T1000 (cell line): ENCODE measurements at regions not wholly inside any gene's neighbourhood (a gene's known extent, or its start where the extent isn't known, plus 50 kb on each side); places are given as distances from the start of the nearest gene placed in this dataset.
"Not testable (repeated sequence)": the region's sequence is repeated elsewhere in the genome, so short reads cannot be mapped to it uniquely, and the experiment has no call there.

Experiments used
- DNase-seq: peaks from one replicate; lab custom pipeline; 2025; ENCODE audit warnings: mixed read lengths; lab: John Stamatoyannopoulos, UW

- no peak for DNase-seq
Measured at GRCh38 chr18:44543387-44543786, 137.3 kb upstream of the SETBP1 start.

GRCh38 chr18:44545359-44545985 is 135.2 kb upstream of the SETBP1 start:
- no peak for DNase-seq

- DNase-seq = no peak
Measured at GRCh38 chr18:44546954-44547353, 133.7 kb upstream of the SETBP1 start.

- DNase-seq = no peak
Measured at GRCh38 chr18:44548291-44549221, 132.1 kb upstream of the SETBP1 start.

- no peak for DNase-seq
Measured at GRCh38 chr18:44552706-44553105, 128.0 kb upstream of the SETBP1 start.

- DNase-seq = no peak
Measured at GRCh38 chr18:44556296-44556695, 124.4 kb upstream of the SETBP1 start.

- DNase-seq = no peak
Measured at GRCh38 chr18:44557616-44558151, 123.0 kb upstream of the SETBP1 start.

- DNase-seq = no peak
Measured at GRCh38 chr18:44558767-44559166, 121.9 kb upstream of the SETBP1 start.

- DNase-seq = no peak
Measured at GRCh38 chr18:44562986-44563385, 117.7 kb upstream of the SETBP1 start.

GRCh38 chr18:44564922-44565321 is 115.8 kb upstream of the SETBP1 start:
- DNase-seq = no peak

GRCh38 chr18:44568342-44568741 is 112.3 kb upstream of the SETBP1 start:
- DNase-seq = no peak

- DNase-seq = no peak
Measured at GRCh38 chr18:44568986-44569385, 111.7 kb upstream of the SETBP1 start.

GRCh38 chr18:44569391-44570055 is 111.2 kb upstream of the SETBP1 start:
- no peak for DNase-seq

- DNase-seq = no peak
Measured at GRCh38 chr18:44579028-44579702, 101.5 kb upstream of the SETBP1 start.

- DNase-seq = no peak
Measured at GRCh38 chr18:44579745-44580144, 100.9 kb upstream of the SETBP1 start.

GRCh38 chr18:44580159-44580558 is 100.5 kb upstream of the SETBP1 start:
- DNase-seq = no peak

- not testable (repeated sequence) for DNase-seq
Measured at GRCh38 chr18:44580782-44581181, 99.9 kb upstream of the SETBP1 start.

- no peak for DNase-seq
Measured at GRCh38 chr18:44582456-44582855, 98.2 kb upstream of the SETBP1 start.

GRCh38 chr18:44584900-44585299 is 95.8 kb upstream of the SETBP1 start:
- DNase-seq = no peak

GRCh38 chr18:44586782-44587524 is 93.7 kb upstream of the SETBP1 start:
- no peak for DNase-seq

- DNase-seq = no peak
Measured at GRCh38 chr18:44588508-44588907, 92.2 kb upstream of the SETBP1 start.
